HG02588 (cell line): ENCODE measurements at regions not wholly inside any gene's neighbourhood (a gene's known extent, or its start where the extent isn't known, plus 50 kb on each side); places are given as distances from the start of the nearest gene placed in this dataset.
"Not testable (repeated sequence)": the region's sequence is repeated elsewhere in the genome, so short reads cannot be mapped to it uniquely, and the experiment has no call there.

Experiments used
- ATAC-seq: cut with Tn5 transposase; IDR thresholded peaks from one replicate; pipeline ENCODE4 v1.9.1; 2021; ENCODE audit warnings: mild to moderate bottlenecking, moderate library complexity; ENCODE audit not compliant: unreplicated experiment

GRCh38 chr14:71454010-71454409, 478.2 kb upstream of the RGS6 start:
- no peak for ATAC-seq

- no peak for ATAC-seq
These were observed 477.5 kb upstream of the RGS6 start for GRCh38 chr14:71454513-71455332.

- no peak for ATAC-seq
These were observed 472.1 kb upstream of the RGS6 start for GRCh38 chr14:71460091-71460490.

- not testable (repeated sequence) for ATAC-seq
These were observed 470.6 kb upstream of the RGS6 start for GRCh38 chr14:71461617-71462016.

GRCh38 chr14:71463807-71464206, 468.4 kb upstream of the RGS6 start:
- no peak for ATAC-seq

GRCh38 chr14:71464840-71465239, 467.4 kb upstream of the RGS6 start:
- ATAC-seq, result no peak

GRCh38 chr14:71465316-71465715, 466.9 kb upstream of the RGS6 start:
- no peak for ATAC-seq

GRCh38 chr14:71466251-71466650, 466.0 kb upstream of the RGS6 start:
- no peak for ATAC-seq

GRCh38 chr14:71466946-71467345, 465.3 kb upstream of the RGS6 start:
- no peak for ATAC-seq

- no peak for ATAC-seq
These were observed 464.8 kb upstream of the RGS6 start for GRCh38 chr14:71467361-71467811.

GRCh38 chr14:71468701-71469100, 463.5 kb upstream of the RGS6 start:
- ATAC-seq, result no peak

- ATAC-seq, result no peak
These were observed 462.4 kb upstream of the RGS6 start for GRCh38 chr14:71469643-71470335.

GRCh38 chr14:71471634-71472355, 460.4 kb upstream of the RGS6 start:
- ATAC-seq, result no peak

GRCh38 chr14:71472356-71473340, 459.6 kb upstream of the RGS6 start:
- ATAC-seq, result peak; percentile 63

GRCh38 chr14:71473843-71474242, 458.4 kb upstream of the RGS6 start:
- ATAC-seq, result no peak

- ATAC-seq, result no peak
These were observed 457.6 kb upstream of the RGS6 start for GRCh38 chr14:71474301-71475265.

GRCh38 chr14:71475916-71476315, 456.3 kb upstream of the RGS6 start:
- no peak for ATAC-seq

- ATAC-seq, result no peak
These were observed 453.7 kb upstream of the RGS6 start for GRCh38 chr14:71478542-71478941.

- ATAC-seq, result no peak
These were observed 451.1 kb upstream of the RGS6 start for GRCh38 chr14:71481021-71481654.
